ENCODE measurements at regions not wholly inside any gene's neighbourhood (a gene's known extent, or its start where the extent isn't known, plus 50 kb on each side); places are given as distances from the start of the nearest gene placed in this dataset.

DNA sequence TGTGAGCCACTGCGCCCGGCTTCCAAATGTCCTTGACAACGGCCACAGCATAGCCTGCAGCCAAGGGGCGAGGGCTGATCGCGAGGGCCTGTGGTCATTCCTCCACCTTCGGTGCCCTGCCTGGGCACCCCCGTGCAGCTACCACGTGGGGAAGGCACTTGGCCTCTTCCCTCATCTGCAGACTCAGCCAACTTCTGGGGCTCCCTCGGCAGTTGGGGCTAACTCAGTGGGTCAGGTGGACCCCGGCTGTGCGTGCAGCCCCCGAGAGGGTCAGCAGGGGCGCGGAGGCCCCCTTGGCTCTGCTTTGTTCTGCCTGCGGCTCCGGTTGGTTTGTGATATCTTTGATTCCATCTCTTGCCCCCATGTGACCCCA is 52.9 kb upstream of the BHLHE23 start:
- H4K20me1 ChIP-seq, result no peaks in the 10 kb centered on the region
- H3K4me1 ChIP-seq, result peaks cover 78% of the 10 kb centered on the region
- no peaks in the 10 kb centered on the region for H3K9me3 ChIP-seq
- peak overlapping the region; percentile 88 for H3K27ac ChIP-seq
- H3K27me3 ChIP-seq, result no peaks in the 10 kb centered on the region
- H3K4me3 ChIP-seq, result no peak overlapping the region
- no peak overlapping the region for H3K9ac ChIP-seq
- peak overlapping the region; percentile 83 for H3K4me2 ChIP-seq
- H3K36me3 ChIP-seq, result no peaks in the 10 kb centered on the region
- no peak for TF ChIP-seq Cebpa-rat (IDR thresholded peaks at IDR 0.05)

DNA sequence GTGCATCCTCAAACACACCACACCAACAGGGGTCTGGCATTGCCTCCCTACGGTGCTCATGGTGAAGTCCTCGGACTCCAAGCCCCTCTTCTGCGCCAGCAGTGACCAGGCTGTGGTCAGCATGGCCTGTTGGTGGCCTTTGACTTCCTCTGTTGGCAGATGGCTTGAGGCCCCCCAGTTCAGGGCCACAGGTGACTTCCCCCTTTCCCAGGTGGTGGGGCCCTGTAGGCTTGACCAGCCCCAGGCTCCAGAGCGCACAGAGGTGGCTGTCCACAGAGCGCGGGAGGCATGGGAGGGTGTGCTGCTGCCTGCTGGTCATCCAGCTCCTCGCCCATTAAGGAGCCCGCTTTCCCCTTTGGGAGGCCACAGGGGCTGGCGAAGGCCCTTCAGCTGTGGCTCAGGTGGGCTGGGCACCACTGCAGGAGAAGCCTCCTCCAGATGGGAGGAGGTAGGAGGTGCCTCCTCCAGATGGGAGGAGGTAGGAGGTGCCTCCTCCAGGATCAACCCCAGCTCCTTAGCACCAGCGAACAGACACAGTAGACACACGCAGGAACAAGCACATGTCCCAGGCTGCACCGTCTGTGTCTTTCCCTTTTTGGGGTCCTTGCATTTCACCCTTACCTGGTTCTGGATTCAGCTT is 52.1 kb upstream of the BHLHE23 start:
- peak overlapping the region; percentile 40 for H3K9ac ChIP-seq
- H3K4me3 ChIP-seq, result no peak overlapping the region
- H3K36me3 ChIP-seq, result no peaks in the 10 kb centered on the region
- peak overlapping the region; percentile 83 for H3K4me2 ChIP-seq
- peak overlapping the region; percentile 41 for H3K27ac ChIP-seq
- no peak for TF ChIP-seq Cebpa-rat (IDR thresholded peaks at IDR 0.05)
- no peaks in the 10 kb centered on the region for H3K9me3 ChIP-seq
- no peaks in the 10 kb centered on the region for H3K27me3 ChIP-seq
- H3K4me1 ChIP-seq, result peaks cover 78% of the 10 kb centered on the region
- H4K20me1 ChIP-seq, result no peaks in the 10 kb centered on the region

DNA sequence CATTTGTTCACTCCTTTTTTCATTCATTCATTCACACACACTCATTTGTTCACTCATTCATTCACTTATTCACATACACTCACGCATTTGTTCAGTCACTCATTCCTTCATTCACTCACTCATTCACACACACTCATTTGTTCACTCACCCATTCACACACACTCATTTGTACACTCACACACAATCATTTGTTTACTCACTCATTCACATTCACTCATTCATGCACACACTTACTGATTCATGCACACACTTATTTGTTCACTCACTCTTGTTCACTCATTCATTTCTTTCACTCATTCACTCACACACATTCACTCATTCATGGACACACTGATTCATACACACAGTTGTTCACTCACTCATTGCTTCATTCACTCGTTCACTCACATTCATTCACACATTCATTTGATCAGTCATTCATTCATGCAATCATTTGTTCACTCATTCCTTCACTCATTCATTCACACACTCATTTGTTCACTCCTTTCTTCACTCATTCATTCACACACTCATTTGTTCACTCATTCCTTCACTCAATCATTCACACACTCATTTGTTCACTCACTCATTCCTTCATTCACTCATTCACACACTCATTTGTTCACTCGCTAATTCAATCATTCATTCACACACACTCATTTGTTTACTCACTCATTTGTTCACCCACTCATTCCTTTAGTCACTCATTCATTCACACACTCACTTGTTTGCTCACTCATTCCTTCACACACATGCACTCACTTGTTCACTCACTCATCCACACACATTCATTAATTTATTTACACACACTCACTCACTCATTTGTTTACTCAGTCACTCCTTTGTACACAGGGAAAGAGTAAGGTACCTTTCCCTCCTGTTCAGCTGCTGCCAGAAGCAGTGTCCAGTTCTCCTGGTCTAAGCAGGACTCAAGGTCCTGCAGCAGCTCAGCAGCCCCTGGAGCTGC is 50.7 kb upstream of the BHLHE23 start:
- Histone ChIP-seq H4K20me1 (no peaks in the 10 kb centered on the region), H3K4me1 (peaks cover 92% of the 10 kb centered on the region), H3K27me3 (no peaks in the 10 kb centered on the region), H3K27ac (no peak overlapping the region), H3K4me2 (peak overlapping the region; percentile 83), H3K9ac (peak overlapping the region; percentile 40; the same call in 1 of the 2 replicates), H3K9me3 (no peaks in the 10 kb centered on the region), H3K4me3 (no peak overlapping the region), H3K36me3 (no peaks in the 10 kb centered on the region)
- TF ChIP-seq Cebpa-rat (IDR thresholded peaks at IDR 0.05), result no peak

DNA sequence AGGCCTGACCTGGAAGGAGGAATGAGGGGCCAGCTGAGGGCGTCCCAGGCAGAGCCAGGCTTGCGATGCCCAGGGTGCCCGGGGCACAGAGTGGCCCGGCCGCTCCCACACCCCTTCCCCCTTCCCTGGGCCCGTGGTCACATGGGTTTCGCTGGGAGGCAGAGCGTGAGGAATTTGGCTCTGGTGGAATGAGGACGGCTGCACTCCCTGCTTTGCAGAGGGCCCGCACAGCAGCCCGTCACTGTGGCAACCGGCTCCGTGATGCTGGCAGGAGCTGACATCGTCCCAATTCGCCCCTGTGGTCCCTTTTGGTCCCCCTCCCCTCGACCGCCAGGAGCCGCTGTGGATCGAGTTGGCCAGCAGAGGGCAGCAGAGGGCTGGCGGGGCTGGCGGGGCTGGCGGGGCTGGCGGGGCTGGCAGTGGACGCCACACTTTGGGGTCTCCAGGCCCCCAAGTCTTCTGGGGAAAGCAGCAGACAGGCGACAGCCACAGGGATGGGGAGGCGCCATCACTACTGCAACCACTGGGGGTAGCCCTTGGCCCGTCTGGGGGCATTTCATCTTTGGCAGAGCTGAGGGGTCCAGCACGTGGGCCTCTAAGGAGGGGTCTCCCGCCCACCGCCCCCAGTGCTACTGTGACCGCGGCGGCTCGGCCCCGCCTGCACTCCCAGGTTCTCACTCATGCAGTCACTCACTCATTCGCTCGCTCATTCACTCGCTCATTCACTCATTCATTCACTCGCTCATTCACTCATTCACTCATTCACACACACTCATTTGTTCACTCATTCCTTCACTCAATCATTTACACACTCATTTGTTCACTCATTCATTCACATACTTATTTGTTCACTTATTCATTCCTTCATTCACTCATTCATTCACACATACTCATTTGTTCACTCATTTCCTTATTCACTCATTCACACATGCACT is 49.7 kb upstream of the BHLHE23 start:
- Histone ChIP-seq H3K27ac (no peak overlapping the region), H3K27me3 (no peaks in the 10 kb centered on the region), H3K9ac (no peak overlapping the region), H3K4me3 (no peak overlapping the region), H3K9me3 (no peaks in the 10 kb centered on the region), H4K20me1 (no peaks in the 10 kb centered on the region), H3K36me3 (no peaks in the 10 kb centered on the region), H3K4me2 (peak overlapping the region; percentile 79), H3K4me1 (peaks cover 90% of the 10 kb centered on the region)
- TF ChIP-seq Cebpa-rat (IDR thresholded peaks at IDR 0.05), result no peak
